ENCODE measurements at regions not wholly inside any gene's neighbourhood (a gene's known extent, or its start where the extent isn't known, plus 50 kb on each side); places are given as distances from the start of the nearest gene placed in this dataset.

- no peak overlapping the region for H3K27ac ChIP-seq (ENCODE audit: low read length)
- H3K9me3 ChIP-seq (ENCODE audit: control insufficient read depth, insufficient read depth, low read length), result no peaks in the 10 kb centered on the region
- no peak overlapping the region for H3K4me3 ChIP-seq (ENCODE audit: low read length)
- WGBS (ENCODE audit: insufficient coverage, insufficient read length), result no CpG with 5 or more reads among the region's 3 CpGs
- H3K4me1 ChIP-seq (ENCODE audit: control insufficient read depth, insufficient read depth, low read length), result no peaks in the 10 kb centered on the region
- H3K27me3 ChIP-seq (ENCODE audit: control insufficient read depth, insufficient read depth, low read length), result no peaks in the 10 kb centered on the region
- no peaks in the 10 kb centered on the region for H3K36me3 ChIP-seq (ENCODE audit: control insufficient read depth, insufficient read depth, low read length)
- no peak for DNase-seq (ENCODE audit: low read depth, low spot score)
Observed at GRCh38 chr16:60299241-60299776, 1565.2 kb upstream of the GOT2 start.

DNA sequence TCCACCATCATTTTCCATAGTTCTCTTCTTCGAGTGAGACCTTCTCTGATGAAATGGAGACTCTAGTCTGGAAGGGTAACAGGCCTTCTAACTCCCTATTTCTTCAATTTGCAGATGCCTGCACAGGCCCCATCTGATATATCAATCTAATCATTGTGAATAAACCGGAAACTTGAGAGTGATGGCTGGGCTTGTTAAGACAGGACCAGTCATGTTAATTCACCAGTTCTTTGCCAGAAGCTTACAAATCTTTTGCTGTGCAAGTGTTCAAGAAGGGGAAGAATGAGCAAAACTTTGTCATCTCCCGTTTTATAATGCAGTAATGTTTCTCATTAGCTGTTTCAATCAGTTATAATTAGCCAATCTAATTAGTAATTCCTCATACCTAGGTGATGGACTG lies 1561.3 kb upstream of the GOT2 start:
- H3K9me3 ChIP-seq (ENCODE audit: control insufficient read depth, insufficient read depth, low read length), result no peaks in the 10 kb centered on the region
- H3K27me3 ChIP-seq (ENCODE audit: control insufficient read depth, insufficient read depth, low read length), result no peaks in the 10 kb centered on the region
- H3K36me3 ChIP-seq (ENCODE audit: control insufficient read depth, insufficient read depth, low read length), result no peaks in the 10 kb centered on the region
- no CpG with 5 or more reads among the region's 3 CpGs for WGBS (ENCODE audit: insufficient coverage, insufficient read length)
- no peak overlapping the region for H3K4me3 ChIP-seq (ENCODE audit: low read length)
- H3K4me1 ChIP-seq (ENCODE audit: control insufficient read depth, insufficient read depth, low read length), result no peaks in the 10 kb centered on the region
- H3K27ac ChIP-seq (ENCODE audit: low read length), result no peak overlapping the region
- DNase-seq (ENCODE audit: low read depth, low spot score), result no peak

GRCh38 chr16:60285794-60286193 lies 1551.7 kb upstream of the GOT2 start:
- no peaks in the 10 kb centered on the region for H3K36me3 ChIP-seq (ENCODE audit: control insufficient read depth, insufficient read depth, low read length)
- WGBS (ENCODE audit: insufficient coverage, insufficient read length), result no CpG with 5 or more reads among the region's 1 CpG

DNA sequence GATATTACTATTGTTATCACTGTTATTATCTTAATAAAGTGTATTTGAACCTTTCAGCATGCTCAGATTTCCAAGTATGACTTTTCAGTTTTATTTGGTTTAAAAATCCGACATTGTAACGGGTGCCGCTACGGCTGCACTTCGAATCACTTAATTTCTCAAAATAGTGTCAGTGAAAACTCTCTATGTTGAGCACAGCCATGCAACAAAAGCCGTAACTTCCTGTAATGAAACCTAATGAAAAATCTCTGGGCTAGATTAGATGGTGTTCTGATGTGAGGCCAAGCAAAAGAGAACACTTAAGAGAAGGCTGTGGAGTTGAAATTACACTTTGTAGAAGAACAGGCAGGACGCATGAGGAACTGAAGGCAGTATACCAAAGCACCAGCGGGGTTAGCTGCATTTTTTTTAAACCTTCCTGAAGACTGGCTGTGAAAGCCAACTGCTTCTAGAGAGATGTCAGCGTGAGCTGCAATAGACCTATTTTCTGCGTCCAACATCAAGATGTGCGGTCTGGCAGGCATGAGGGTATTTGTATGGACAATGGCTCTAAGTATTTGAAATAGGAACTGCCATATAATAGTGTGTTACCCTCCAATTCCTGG lies 1545.0 kb upstream of the GOT2 start:
- no peaks in the 10 kb centered on the region for H3K36me3 ChIP-seq (ENCODE audit: control insufficient read depth, insufficient read depth, low read length)
- H3K4me1 ChIP-seq (ENCODE audit: control insufficient read depth, insufficient read depth, low read length), result no peaks in the 10 kb centered on the region
- no peak overlapping the region for H3K4me3 ChIP-seq (ENCODE audit: low read length)
- no CpG with 5 or more reads among the region's 11 CpGs for WGBS (ENCODE audit: insufficient coverage, insufficient read length)
- no peak overlapping the region for H3K27ac ChIP-seq (ENCODE audit: low read length)
- H3K9me3 ChIP-seq (ENCODE audit: control insufficient read depth, insufficient read depth, low read length), result no peaks in the 10 kb centered on the region
- DNase-seq (ENCODE audit: low read depth, low spot score), result no peak
- no peaks in the 10 kb centered on the region for H3K27me3 ChIP-seq (ENCODE audit: control insufficient read depth, insufficient read depth, low read length)

More at GRCh38 chr16:60285794-60286193, 1551.7 kb upstream of the GOT2 start:
- H3K4me3 ChIP-seq (ENCODE audit: low read length), result no peak overlapping the region
- no peaks in the 10 kb centered on the region for H3K9me3 ChIP-seq (ENCODE audit: control insufficient read depth, insufficient read depth, low read length)
- H3K4me1 ChIP-seq (ENCODE audit: control insufficient read depth, insufficient read depth, low read length), result no peaks in the 10 kb centered on the region
- DNase-seq (ENCODE audit: low read depth, low spot score), result no peak
- H3K27ac ChIP-seq (ENCODE audit: low read length), result no peak overlapping the region
- H3K27me3 ChIP-seq (ENCODE audit: control insufficient read depth, insufficient read depth, low read length), result no peaks in the 10 kb centered on the region

- H3K27ac ChIP-seq (ENCODE audit: low read length), result no peak overlapping the region
- no peaks in the 10 kb centered on the region for H3K27me3 ChIP-seq (ENCODE audit: control insufficient read depth, insufficient read depth, low read length)
- H3K4me1 ChIP-seq (ENCODE audit: control insufficient read depth, insufficient read depth, low read length), result no peaks in the 10 kb centered on the region
- no peak overlapping the region for H3K4me3 ChIP-seq (ENCODE audit: low read length)
- H3K9me3 ChIP-seq (ENCODE audit: control insufficient read depth, insufficient read depth, low read length), result no peaks in the 10 kb centered on the region
- DNase-seq (ENCODE audit: low read depth, low spot score), result no peak
- no CpG with 5 or more reads among the region's 2 CpGs for WGBS (ENCODE audit: insufficient coverage, insufficient read length)
- no peaks in the 10 kb centered on the region for H3K36me3 ChIP-seq (ENCODE audit: control insufficient read depth, insufficient read depth, low read length)
Observed at GRCh38 chr16:60274431-60275019, 1540.4 kb upstream of the GOT2 start.

DNA sequence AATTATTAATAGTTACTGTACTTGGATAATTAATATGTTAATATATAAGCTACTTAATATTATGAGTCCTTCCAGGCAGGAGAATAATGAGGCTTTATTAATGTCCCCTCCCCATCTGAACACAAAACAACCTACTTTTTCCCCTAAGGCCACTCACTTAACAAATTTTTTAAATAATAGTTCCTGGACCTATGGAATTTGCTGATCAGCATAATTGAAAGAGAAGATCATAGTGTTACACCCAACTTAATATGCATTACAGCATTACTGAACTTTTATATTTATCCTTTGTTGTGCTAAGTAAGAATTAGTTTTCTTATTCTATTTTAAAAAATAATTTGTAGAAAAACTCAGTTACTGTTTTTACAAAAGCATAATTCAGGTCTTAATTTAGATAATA lies 1537.7 kb upstream of the GOT2 start:
- DNase-seq (ENCODE audit: low read depth, low spot score), result no peak
- no peak overlapping the region for H3K4me3 ChIP-seq (ENCODE audit: low read length)
- no peaks in the 10 kb centered on the region for H3K27me3 ChIP-seq (ENCODE audit: control insufficient read depth, insufficient read depth, low read length)
- no peaks in the 10 kb centered on the region for H3K4me1 ChIP-seq (ENCODE audit: control insufficient read depth, insufficient read depth, low read length)
- no peak overlapping the region for H3K27ac ChIP-seq (ENCODE audit: low read length)
- H3K36me3 ChIP-seq (ENCODE audit: control insufficient read depth, insufficient read depth, low read length), result no peaks in the 10 kb centered on the region
- no peaks in the 10 kb centered on the region for H3K9me3 ChIP-seq (ENCODE audit: control insufficient read depth, insufficient read depth, low read length)

- no peaks in the 10 kb centered on the region for H3K36me3 ChIP-seq (ENCODE audit: control insufficient read depth, insufficient read depth, low read length)
- no peaks in the 10 kb centered on the region for H3K27me3 ChIP-seq (ENCODE audit: control insufficient read depth, insufficient read depth, low read length)
- H3K9me3 ChIP-seq (ENCODE audit: control insufficient read depth, insufficient read depth, low read length), result no peaks in the 10 kb centered on the region
- no peaks in the 10 kb centered on the region for H3K4me1 ChIP-seq (ENCODE audit: control insufficient read depth, insufficient read depth, low read length)
- no peak overlapping the region for H3K27ac ChIP-seq (ENCODE audit: low read length)
- no CpG with 5 or more reads among the region's 3 CpGs for WGBS (ENCODE audit: insufficient coverage, insufficient read length)
- H3K4me3 ChIP-seq (ENCODE audit: low read length), result no peak overlapping the region
- no peak for DNase-seq (ENCODE audit: low read depth, low spot score)
Observed at GRCh38 chr16:60271025-60271771, 1537.1 kb upstream of the GOT2 start.

DNA sequence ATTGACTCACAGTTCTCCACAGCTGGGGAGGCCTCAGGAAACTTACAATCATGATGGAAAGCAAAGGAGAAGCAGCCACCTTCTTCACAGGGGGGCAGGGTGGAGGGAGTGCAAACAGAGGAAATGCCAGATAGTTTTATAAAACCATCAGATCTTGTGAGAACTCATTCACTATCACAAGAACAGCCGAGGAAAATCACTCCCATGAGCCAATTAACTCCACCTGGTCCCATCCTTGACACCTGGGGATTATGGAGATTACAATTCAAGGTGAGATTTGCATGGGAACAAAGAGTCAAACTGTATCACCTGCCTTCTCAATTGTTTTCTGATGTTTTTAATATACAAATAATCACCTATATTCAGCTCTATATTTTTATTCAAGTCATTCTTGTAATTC lies 1527.3 kb upstream of the GOT2 start:
- Histone ChIP-seq H3K4me1 (ENCODE audit: control insufficient read depth, insufficient read depth, low read length) (no peaks in the 10 kb centered on the region; the same call in 1 of the 2 replicates), H3K4me3 (ENCODE audit: low read length) (no peak overlapping the region), H3K36me3 (ENCODE audit: control insufficient read depth, insufficient read depth, low read length) (no peaks in the 10 kb centered on the region), H3K27me3 (ENCODE audit: control insufficient read depth, insufficient read depth, low read length) (no peaks in the 10 kb centered on the region), H3K27ac (ENCODE audit: low read length) (no peak overlapping the region), H3K9me3 (ENCODE audit: control insufficient read depth, insufficient read depth, low read length) (no peaks in the 10 kb centered on the region)
- WGBS (ENCODE audit: insufficient coverage, insufficient read length), result no CpG with 5 or more reads among the region's 1 CpG
- no peak for DNase-seq (ENCODE audit: low read depth, low spot score)

DNA sequence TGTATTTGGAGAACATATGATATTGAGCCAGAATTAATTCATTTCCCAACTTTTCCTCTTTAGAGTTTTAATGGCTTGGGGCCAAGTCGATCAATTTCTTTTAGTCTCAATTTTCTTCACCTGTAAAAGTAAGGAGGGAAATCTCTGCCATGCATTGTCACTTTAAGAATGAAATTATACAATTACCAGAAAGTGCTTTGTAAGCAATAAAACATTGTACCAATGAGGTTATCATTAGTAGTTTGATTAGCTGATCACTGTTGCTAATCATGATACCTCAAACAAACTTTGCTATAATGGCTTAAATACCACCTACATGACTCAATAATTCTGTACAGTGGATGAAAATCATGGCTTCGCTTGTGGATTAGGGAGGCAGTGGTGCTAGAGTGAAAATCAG lies 1525.8 kb upstream of the GOT2 start:
- H3K27ac ChIP-seq (ENCODE audit: low read length), result no peak overlapping the region
- H3K9me3 ChIP-seq (ENCODE audit: control insufficient read depth, insufficient read depth, low read length), result no peaks in the 10 kb centered on the region
- H3K36me3 ChIP-seq (ENCODE audit: control insufficient read depth, insufficient read depth, low read length), result no peaks in the 10 kb centered on the region
- no peaks in the 10 kb centered on the region; the same call in 1 of the 2 replicates for H3K4me1 ChIP-seq (ENCODE audit: control insufficient read depth, insufficient read depth, low read length)
- no peak for DNase-seq (ENCODE audit: low read depth, low spot score)
- no peaks in the 10 kb centered on the region for H3K27me3 ChIP-seq (ENCODE audit: control insufficient read depth, insufficient read depth, low read length)
- H3K4me3 ChIP-seq (ENCODE audit: low read length), result no peak overlapping the region
- WGBS (ENCODE audit: insufficient coverage, insufficient read length), result no CpG with 5 or more reads among the region's 2 CpGs

DNA sequence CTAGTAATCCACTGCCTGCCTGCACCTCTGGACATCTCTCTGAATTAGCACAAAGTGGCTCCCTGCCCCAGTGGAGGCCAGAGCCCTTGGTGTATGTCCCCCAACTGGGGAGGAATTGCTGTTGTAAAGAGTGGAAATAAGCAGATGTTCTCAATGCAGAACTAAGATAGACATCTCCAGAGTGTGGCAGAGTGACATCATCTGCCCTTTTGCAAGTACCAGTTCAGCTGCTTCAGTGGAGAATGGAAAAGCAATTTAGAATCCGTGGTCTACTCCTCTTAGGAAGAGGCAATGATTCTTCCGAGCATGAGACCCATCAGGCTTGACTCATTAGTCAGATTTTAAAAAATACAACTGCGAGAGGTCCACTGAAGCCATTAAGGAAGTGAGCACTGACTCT lies 1512.0 kb upstream of the GOT2 start:
- Histone ChIP-seq H3K4me1 (ENCODE audit: control insufficient read depth, insufficient read depth, low read length) (no peaks in the 10 kb centered on the region), H3K36me3 (ENCODE audit: control insufficient read depth, insufficient read depth, low read length) (no peaks in the 10 kb centered on the region), H3K27me3 (ENCODE audit: control insufficient read depth, insufficient read depth, low read length) (no peaks in the 10 kb centered on the region), H3K9me3 (ENCODE audit: control insufficient read depth, insufficient read depth, low read length) (no peaks in the 10 kb centered on the region), H3K4me3 (ENCODE audit: low read length) (no peak overlapping the region), H3K27ac (ENCODE audit: low read length) (no peak overlapping the region)
- no peak for DNase-seq (ENCODE audit: low read depth, low spot score)
- no CpG with 5 or more reads among the region's 3 CpGs for WGBS (ENCODE audit: insufficient coverage, insufficient read length)
